GM18498 (cell line): ENCODE measurements at regions not wholly inside any gene's neighbourhood (a gene's known extent, or its start where the extent isn't known, plus 50 kb on each side); places are given as distances from the start of the nearest gene placed in this dataset.

Experiments
- ATAC-seq: cut with Tn5 transposase; IDR thresholded peaks from one replicate; pipeline ENCODE4 v1.9.1; 2021; ENCODE audit warnings: mild to moderate bottlenecking, moderate library complexity; ENCODE audit not compliant: unreplicated experiment

DNA sequence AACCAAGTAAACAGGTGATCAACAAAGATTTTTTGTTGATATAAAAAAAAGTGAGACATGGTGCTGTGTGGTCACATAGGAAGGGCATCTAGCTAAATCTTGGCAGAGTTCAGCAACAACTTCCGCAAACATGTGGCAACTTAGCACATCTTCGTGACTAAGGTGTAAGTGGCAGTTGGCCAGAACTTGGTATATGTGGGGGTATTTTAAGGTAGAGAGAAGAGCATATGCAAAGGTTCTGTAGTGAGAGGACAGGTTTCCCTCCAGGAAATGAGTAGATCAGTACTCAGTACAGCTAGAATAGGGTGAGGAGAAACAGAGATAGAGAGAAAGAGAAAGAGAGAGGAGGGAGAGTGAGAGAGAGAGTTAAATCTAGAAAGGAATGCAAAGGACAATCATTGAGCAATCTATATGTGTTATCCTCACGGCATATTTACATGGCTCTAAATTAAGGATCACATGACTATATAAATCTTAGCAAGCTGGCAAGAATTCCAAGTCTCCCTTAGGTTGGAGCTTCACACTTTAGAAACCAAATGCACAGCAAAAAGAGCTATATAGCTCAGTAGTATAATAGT is 227.7 kb upstream of the HMGA2 start:
- ATAC-seq, result no peak

- no peak for ATAC-seq
Observed at GRCh38 chr12:65597527-65597926, 226.8 kb upstream of the HMGA2 start.

- ATAC-seq, result no peak
Observed at GRCh38 chr12:65598688-65599087, 225.6 kb upstream of the HMGA2 start.

DNA sequence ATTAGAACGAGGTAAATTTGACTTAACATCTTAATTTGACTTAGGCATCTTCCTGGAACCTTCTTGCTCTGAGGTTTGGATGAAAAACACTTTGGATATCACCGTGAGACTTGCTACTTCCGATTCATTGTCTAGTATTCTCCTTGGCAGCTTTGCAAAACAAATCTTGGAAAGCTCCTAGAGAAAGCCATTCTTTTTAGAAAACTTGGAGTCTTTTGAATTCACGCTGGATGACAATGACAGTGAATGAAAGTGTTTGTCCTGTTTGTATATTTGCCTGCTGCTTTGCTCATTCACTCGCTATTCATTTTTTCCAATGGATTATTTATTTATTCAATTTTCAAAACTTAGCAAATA is 222.1 kb upstream of the HMGA2 start:
- ATAC-seq, result no peak

DNA sequence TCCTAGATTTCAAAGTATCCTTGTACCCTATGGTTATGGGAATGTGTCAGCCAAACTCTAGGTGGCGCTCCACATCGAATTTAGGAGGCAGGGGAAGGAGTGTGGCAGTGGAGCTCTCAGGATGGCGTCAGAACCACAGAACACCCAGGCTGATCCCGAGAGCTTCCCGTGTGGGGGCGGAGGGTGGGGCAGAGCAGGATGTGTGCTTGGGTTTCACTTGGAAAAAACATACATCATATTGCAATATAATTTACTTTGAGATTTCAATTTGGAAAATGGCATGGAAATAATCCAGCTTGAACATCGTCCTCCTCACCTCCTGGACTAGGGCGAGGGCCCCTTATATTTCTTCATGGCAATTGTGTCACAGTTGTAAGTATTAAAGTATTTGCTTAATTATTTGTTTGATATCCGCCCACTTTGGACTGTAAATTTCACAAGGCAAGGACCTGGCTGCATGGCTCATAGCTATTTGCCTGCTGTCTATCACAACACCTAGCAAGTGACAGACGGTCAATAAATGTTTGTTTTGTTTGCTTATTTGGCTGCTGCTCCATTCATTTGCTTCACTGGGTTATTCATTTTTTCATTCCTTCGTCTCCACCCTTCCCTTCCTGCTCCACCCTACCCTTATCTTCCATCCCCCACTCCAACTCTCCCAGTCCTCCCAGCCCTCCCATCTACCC is 221.5 kb upstream of the HMGA2 start:
- peak; percentile 80 for ATAC-seq

DNA sequence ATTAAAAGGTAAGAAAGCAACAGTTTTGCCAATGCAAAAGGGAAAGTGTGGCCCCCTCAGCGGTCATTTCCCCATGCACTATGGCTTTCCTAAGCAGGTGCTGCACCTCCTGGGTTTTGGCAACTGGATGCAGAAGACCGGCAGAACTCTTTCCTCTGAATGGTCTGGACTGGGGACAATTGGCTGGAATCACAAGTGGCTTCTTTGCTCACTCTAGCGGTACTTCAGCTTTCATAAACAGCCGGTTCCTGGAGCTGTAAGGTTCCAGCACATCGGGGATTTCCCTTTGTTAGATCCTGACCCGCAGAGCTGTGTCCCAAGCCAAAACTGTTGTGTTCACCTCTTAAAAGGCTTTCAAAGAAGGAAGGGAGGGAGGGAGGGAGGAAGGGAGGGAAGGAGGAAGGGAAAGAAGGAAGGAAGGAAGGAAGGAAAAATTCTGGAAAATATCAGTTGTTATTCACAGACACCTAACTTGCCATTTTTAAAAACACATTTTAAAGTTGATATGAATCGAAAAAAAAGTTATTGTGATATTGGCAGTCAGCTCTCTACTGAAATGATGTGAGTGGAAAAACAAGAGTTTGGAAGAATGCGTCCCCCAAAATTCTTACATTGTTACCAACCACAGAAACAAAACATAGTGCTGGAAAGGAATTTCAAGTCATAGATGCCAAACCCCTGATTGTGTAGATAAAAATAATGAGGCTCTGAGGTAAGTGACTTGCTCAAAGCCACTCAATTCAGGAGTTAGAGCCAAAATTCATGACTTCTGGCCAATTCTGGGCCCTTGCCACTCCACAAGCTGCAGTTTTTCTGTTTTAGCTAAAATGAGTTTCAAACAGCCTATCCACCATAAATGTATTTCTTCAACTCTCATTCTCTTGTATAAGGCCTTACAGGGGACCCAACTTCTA is 220.6 kb upstream of the HMGA2 start:
- ATAC-seq, result no peak

DNA sequence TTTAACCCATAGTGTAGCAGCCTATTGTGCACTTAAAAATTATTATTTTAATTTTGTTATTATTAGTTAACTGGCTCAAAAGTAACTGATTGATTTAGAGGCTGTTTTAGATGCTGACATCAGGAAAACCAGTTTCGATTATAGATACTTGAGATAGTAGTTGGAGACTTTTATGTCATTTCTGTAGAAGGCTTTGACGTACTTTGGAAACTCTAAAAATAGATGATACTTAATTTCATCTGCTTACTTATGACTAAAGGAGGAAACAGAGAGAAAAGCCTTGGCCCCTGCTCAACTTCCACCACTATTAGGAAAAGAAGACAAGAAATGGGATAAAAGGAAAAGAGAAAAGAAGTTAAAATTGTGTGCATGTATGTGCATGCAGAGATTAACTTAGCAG is 219.3 kb upstream of the HMGA2 start:
- ATAC-seq, result no peak

GRCh38 chr12:65606008-65606766 is 218.1 kb upstream of the HMGA2 start:
- ATAC-seq, result no peak

DNA sequence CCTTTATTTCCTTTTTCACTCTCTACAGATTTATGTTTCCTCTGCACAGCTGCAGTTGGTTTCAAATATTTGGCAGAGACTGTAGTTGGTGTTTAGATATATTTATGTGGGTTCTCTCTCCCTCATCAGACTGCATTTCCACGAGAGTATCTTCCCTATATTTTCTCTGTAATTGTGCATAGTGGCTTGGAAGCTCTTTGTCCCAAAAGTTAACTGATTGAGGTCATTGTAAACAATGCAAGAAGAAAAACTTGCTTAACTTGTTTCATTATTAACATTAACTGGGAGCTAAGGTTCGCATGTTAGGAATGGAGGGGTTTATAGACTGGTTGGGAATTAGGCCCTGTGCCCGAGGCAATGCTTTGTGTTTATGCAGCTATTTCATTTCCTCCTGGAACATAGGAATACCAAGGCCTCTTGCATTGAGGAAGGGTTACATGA is 216.9 kb upstream of the HMGA2 start:
- ATAC-seq, result no peak

GRCh38 chr12:65608319-65608916 is 215.9 kb upstream of the HMGA2 start:
- ATAC-seq, result no peak

DNA sequence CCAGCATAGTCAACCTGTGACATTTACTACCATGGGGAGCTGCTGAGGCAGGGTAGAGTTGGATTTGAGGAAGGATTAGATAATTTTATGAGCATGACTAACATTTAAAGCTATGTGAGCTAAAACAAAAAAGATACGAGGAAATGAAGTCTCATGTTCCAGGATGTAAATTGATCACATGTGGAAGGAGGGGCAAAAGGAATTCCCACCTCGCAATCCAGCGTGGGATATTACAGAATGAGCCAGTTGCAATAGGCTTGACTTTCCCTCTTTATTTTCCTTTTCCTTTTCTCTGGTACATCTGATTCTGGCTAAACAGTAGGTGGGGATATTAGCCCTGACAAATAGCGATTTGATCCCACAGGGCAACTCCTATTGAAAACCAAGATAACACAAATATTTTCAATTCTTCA is 214.9 kb upstream of the HMGA2 start:
- no peak for ATAC-seq

GRCh38 chr12:65611396-65611795 is 212.9 kb upstream of the HMGA2 start:
- no peak for ATAC-seq

DNA sequence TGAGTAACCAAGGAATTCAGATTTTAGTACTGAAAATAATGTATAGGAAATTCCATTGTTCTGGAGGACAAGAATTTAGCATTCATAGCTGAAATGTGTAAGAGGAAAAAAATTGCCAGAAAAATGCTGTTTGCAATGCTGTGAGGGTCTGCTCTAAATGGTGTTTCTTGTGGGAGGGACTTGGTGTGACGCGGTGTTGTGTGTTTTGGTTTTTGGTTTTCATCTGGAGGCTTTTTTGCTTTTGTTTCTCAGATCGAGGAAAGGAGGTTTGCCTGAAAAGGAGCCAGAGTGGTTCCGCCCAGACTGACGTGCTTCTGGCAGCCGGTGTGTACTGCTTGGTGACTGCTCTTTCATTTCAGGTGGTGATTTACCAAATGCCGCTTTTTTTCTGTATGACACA is 211.8 kb upstream of the HMGA2 start:
- no peak for ATAC-seq

- no peak for ATAC-seq
Observed at GRCh38 chr12:65613692-65614091, 210.6 kb upstream of the HMGA2 start.

GRCh38 chr12:65614259-65614889 is 209.9 kb upstream of the HMGA2 start:
- ATAC-seq, result no peak

GRCh38 chr12:65615118-65615517 is 209.2 kb upstream of the HMGA2 start:
- ATAC-seq, result no peak

- ATAC-seq, result no peak
Observed at GRCh38 chr12:65616022-65616421, 208.3 kb upstream of the HMGA2 start.

DNA sequence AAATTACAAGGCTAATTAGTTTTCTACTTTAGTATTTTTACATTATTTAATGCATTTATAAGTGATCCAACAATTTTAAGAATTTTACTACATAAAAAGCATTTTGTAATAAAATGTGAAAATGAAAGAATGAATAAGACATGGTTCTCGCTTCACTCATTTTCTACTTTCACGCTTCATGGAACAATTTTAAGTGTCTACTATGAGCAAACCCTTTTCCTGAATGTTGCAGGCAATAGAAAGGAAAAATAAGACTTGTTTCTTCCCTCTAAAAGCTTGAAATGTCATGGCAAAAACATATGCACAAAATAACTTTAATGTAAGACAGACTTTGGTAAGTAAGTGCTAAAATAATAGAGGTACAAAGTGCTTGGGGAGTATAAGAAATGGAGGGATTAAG is 205.7 kb upstream of the HMGA2 start:
- no peak for ATAC-seq

- ATAC-seq, result no peak
Observed at GRCh38 chr12:65619018-65619417, 205.3 kb upstream of the HMGA2 start.

- no peak for ATAC-seq
Observed at GRCh38 chr12:65620046-65620445, 204.2 kb upstream of the HMGA2 start.
